ENCODE measurements at regions not wholly inside any gene's neighbourhood (a gene's known extent, or its start where the extent isn't known, plus 50 kb on each side); places are given as distances from the start of the nearest gene placed in this dataset.

GRCh38 chr9:79928661-79929223 is 357.0 kb downstream of the TLE4 start:
- H3K27me3 ChIP-seq (ENCODE audit: low read length), result no peaks in the 10 kb centered on the region
- H3K4me3 ChIP-seq (ENCODE audit: low read length), result no peak overlapping the region
- H3K79me2 ChIP-seq (ENCODE audit: low read length), result no peaks in the 10 kb centered on the region

DNA sequence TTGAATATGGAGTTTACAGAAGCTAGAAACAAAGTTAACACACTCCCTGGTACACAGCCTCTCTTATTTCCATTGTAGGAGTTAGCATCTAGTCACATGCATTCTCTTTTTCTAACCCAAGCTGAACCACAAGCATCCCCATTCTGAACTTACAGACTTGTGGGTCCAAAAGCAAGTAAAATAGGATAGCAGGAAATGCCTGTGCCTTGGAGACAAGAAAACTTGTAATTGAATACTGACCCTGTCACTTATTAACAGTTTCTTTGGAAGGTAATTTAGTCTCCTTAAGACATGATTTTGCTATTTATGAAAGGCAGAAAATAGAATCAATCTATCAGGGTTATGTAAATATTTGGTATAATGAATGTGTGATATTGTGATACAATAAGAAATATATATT is 353.6 kb downstream of the TLE4 start:
- H3K9me3 ChIP-seq (ENCODE audit: low read length), result no peaks in the 10 kb centered on the region
- H3K9ac ChIP-seq (ENCODE audit: low read length), result no peak overlapping the region
- no peak for DNase-seq
- no peak overlapping the region for H3K27ac ChIP-seq (ENCODE audit: low read length)
- H3K4me1 ChIP-seq (ENCODE audit: low read length), result no peaks in the 10 kb centered on the region
- no peak overlapping the region for H2AFZ ChIP-seq (ENCODE audit: low read length)
- H3K27me3 ChIP-seq (ENCODE audit: low read length), result no peaks in the 10 kb centered on the region
- H3K4me3 ChIP-seq (ENCODE audit: low read length), result no peak overlapping the region
- no peaks in the 10 kb centered on the region for H4K20me1 ChIP-seq (ENCODE audit: insufficient read depth, low read depth, low read length)
- no peaks in the 10 kb centered on the region for H3K9me2 ChIP-seq (replicated peaks; ENCODE audit: insufficient read depth, low read length)
- no peaks in the 10 kb centered on the region for H3K36me3 ChIP-seq (ENCODE audit: insufficient read depth, low read length)
- no peak overlapping the region for H3K4me2 ChIP-seq (ENCODE audit: low read depth, low read length, poor library complexity, severe bottlenecking)
- no peaks in the 10 kb centered on the region for H3K79me2 ChIP-seq (ENCODE audit: low read length)

More at GRCh38 chr9:79928661-79929223, 357.0 kb downstream of the TLE4 start:
- Histone ChIP-seq H4K20me1 (ENCODE audit: insufficient read depth, low read depth, low read length) (no peaks in the 10 kb centered on the region), H3K27ac (ENCODE audit: low read length) (no peak overlapping the region), H2AFZ (ENCODE audit: low read length) (no peak overlapping the region), H3K9ac (ENCODE audit: low read length) (no peak overlapping the region), H3K9me2 (replicated peaks; ENCODE audit: insufficient read depth, low read length) (no peaks in the 10 kb centered on the region), H3K9me3 (ENCODE audit: low read length) (no peaks in the 10 kb centered on the region), H3K36me3 (ENCODE audit: insufficient read depth, low read length) (no peaks in the 10 kb centered on the region), H3K4me2 (ENCODE audit: low read depth, low read length, poor library complexity, severe bottlenecking) (no peak overlapping the region), H3K4me1 (ENCODE audit: low read length) (no peaks in the 10 kb centered on the region)
- DNase-seq, result no peak

GRCh38 chr9:79924836-79925235 is 353.1 kb downstream of the TLE4 start:
- DNase-seq, result no peak
- Histone ChIP-seq H3K9me2 (replicated peaks; ENCODE audit: insufficient read depth, low read length) (no peaks in the 10 kb centered on the region), H3K4me2 (ENCODE audit: low read depth, low read length, poor library complexity, severe bottlenecking) (no peak overlapping the region), H3K9ac (ENCODE audit: low read length) (no peak overlapping the region), H3K79me2 (ENCODE audit: low read length) (no peaks in the 10 kb centered on the region), H3K36me3 (ENCODE audit: insufficient read depth, low read length) (no peaks in the 10 kb centered on the region), H3K4me1 (ENCODE audit: low read length) (no peaks in the 10 kb centered on the region), H3K27me3 (ENCODE audit: low read length) (no peaks in the 10 kb centered on the region), H3K9me3 (ENCODE audit: low read length) (no peaks in the 10 kb centered on the region), H2AFZ (ENCODE audit: low read length) (no peak overlapping the region), H3K27ac (ENCODE audit: low read length) (no peak overlapping the region), H4K20me1 (ENCODE audit: insufficient read depth, low read depth, low read length) (no peaks in the 10 kb centered on the region), H3K4me3 (ENCODE audit: low read length) (no peak overlapping the region)

DNA sequence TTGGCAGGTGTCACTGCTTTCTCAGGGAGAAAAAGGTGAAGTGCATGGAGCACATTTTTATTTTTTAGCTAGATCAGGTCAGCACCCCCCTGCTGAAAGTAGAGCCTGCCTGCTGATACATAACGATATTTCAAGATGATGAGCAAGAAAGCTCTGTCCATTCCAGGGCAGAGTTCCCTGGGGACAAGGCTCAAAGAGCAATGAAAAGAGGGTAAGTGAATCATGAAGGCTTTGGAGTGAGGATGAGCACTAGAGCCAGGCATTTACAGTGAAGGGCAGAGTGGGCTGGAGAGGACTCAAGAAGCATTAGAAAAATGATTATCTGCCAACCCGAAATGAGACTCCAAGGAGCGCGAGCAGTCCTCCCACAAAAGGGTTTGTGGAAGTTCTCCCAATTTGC is 345.7 kb downstream of the TLE4 start:
- Histone ChIP-seq H3K4me3 (ENCODE audit: low read length) (no peak overlapping the region), H4K20me1 (ENCODE audit: insufficient read depth, low read depth, low read length) (no peaks in the 10 kb centered on the region), H3K27ac (ENCODE audit: low read length) (no peak overlapping the region), H3K4me1 (ENCODE audit: low read length) (no peaks in the 10 kb centered on the region), H3K36me3 (ENCODE audit: insufficient read depth, low read length) (no peaks in the 10 kb centered on the region), H2AFZ (ENCODE audit: low read length) (no peak overlapping the region), H3K4me2 (ENCODE audit: low read depth, low read length, poor library complexity, severe bottlenecking) (no peak overlapping the region), H3K9me3 (ENCODE audit: low read length) (no peaks in the 10 kb centered on the region), H3K9ac (ENCODE audit: low read length) (no peak overlapping the region), H3K9me2 (replicated peaks; ENCODE audit: insufficient read depth, low read length) (no peaks in the 10 kb centered on the region), H3K27me3 (ENCODE audit: low read length) (no peaks in the 10 kb centered on the region), H3K79me2 (ENCODE audit: low read length) (no peaks in the 10 kb centered on the region)
- no peak for DNase-seq

DNA sequence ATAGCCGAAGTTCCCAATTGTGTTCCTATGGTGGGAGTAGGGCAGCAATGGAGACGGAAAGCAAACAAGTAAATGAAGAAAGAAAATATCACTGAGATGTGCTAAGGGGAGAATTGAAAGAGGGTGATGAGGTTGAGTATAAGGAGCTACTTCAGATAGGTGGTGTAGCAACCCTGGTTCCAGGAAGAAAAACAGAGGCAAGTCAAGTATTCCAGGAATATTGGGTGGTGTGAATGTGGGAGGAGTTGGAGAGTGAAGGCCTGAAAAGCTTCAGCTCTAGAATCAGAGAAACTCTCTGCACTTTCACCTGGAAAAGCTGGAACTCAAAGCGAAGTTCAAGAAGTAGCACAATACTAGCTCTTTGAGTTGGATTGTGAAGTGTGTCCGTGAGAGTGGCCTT is 342.1 kb downstream of the TLE4 start:
- DNase-seq, result no peak
- Histone ChIP-seq H3K79me2 (ENCODE audit: low read length) (no peaks in the 10 kb centered on the region), H3K27ac (ENCODE audit: low read length) (no peak overlapping the region), H3K4me2 (ENCODE audit: low read depth, low read length, poor library complexity, severe bottlenecking) (no peak overlapping the region), H4K20me1 (ENCODE audit: insufficient read depth, low read depth, low read length) (no peaks in the 10 kb centered on the region), H3K4me3 (ENCODE audit: low read length) (no peak overlapping the region), H3K36me3 (ENCODE audit: insufficient read depth, low read length) (no peaks in the 10 kb centered on the region), H3K9ac (ENCODE audit: low read length) (no peak overlapping the region), H2AFZ (ENCODE audit: low read length) (no peak overlapping the region), H3K9me2 (replicated peaks; ENCODE audit: insufficient read depth, low read length) (no peaks in the 10 kb centered on the region), H3K4me1 (ENCODE audit: low read length) (no peaks in the 10 kb centered on the region), H3K9me3 (ENCODE audit: low read length) (no peaks in the 10 kb centered on the region), H3K27me3 (ENCODE audit: low read length) (no peaks in the 10 kb centered on the region)

DNA sequence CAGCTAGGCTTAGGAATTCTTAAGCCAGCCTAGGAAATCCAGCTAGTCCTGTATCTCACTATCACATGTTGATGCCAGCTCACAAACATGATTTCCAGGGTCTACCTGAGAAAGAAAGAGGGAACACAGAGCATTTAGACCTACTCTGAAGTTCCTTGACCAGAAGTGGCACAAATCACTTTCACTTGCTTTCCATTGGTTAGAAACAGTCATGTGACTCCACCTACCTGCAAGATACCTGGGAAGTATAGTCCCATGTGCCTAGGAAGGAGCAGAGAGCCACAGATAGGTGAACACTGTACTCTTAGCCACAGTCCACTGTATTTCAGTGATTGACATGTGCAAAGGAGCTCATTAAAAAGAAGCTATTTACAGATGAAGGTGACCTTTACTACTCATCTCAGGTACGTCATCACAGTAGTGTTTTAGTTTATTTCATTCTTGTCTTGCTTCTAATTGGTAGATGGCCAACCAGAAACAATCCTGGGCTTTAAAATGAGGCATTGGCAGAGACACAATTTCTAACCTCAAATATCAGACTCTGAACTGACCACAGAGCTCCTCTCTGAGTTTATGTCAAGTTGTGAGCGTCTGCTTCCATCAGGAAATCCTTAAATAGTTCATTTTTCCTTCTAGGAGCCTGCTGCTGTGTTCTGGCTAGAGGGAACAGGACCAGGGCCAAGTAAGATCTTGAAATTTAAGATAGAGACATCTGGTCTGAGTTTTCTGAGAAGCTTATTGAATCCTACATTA is 340.7 kb downstream of the TLE4 start:
- Histone ChIP-seq H3K79me2 (ENCODE audit: low read length) (no peaks in the 10 kb centered on the region), H3K4me3 (ENCODE audit: low read length) (no peak overlapping the region), H3K9me3 (ENCODE audit: low read length) (no peaks in the 10 kb centered on the region), H3K9me2 (replicated peaks; ENCODE audit: insufficient read depth, low read length) (no peaks in the 10 kb centered on the region), H4K20me1 (ENCODE audit: insufficient read depth, low read depth, low read length) (no peaks in the 10 kb centered on the region), H3K36me3 (ENCODE audit: insufficient read depth, low read length) (no peaks in the 10 kb centered on the region), H2AFZ (ENCODE audit: low read length) (no peak overlapping the region), H3K27ac (ENCODE audit: low read length) (no peak overlapping the region), H3K4me1 (ENCODE audit: low read length) (no peaks in the 10 kb centered on the region), H3K9ac (ENCODE audit: low read length) (no peak overlapping the region), H3K27me3 (ENCODE audit: low read length) (no peaks in the 10 kb centered on the region), H3K4me2 (ENCODE audit: low read depth, low read length, poor library complexity, severe bottlenecking) (no peak overlapping the region)
- no peak for DNase-seq

DNA sequence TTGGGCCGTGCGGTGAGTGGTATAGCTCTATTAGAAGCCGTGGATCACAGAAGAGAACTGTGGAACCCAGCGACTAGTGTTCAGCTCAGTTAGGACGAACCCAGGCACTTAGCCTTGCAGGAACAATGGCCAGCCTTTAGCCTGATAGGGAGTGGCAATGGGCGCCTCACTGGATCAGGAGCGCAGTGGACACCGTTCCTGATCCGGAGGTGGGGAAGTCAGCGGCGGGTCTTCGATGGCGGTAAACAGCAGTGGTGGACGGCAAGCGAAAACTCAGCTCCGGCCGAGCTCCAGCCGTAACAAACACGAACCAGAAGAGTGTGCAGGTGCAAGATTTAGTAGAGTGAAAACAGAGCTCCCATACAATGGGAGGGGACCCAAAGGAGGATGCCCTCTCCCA is 340.0 kb downstream of the TLE4 start:
- DNase-seq, result no peak
- Histone ChIP-seq H3K27me3 (ENCODE audit: low read length) (no peaks in the 10 kb centered on the region), H3K9ac (ENCODE audit: low read length) (no peak overlapping the region), H3K4me3 (ENCODE audit: low read length) (no peak overlapping the region), H3K4me2 (ENCODE audit: low read depth, low read length, poor library complexity, severe bottlenecking) (no peak overlapping the region), H2AFZ (ENCODE audit: low read length) (no peak overlapping the region), H3K9me3 (ENCODE audit: low read length) (no peaks in the 10 kb centered on the region), H3K4me1 (ENCODE audit: low read length) (no peaks in the 10 kb centered on the region), H3K27ac (ENCODE audit: low read length) (no peak overlapping the region), H3K36me3 (ENCODE audit: insufficient read depth, low read length) (no peaks in the 10 kb centered on the region), H3K79me2 (ENCODE audit: low read length) (no peaks in the 10 kb centered on the region), H4K20me1 (ENCODE audit: insufficient read depth, low read depth, low read length) (no peaks in the 10 kb centered on the region), H3K9me2 (replicated peaks; ENCODE audit: insufficient read depth, low read length) (no peaks in the 10 kb centered on the region)

DNA sequence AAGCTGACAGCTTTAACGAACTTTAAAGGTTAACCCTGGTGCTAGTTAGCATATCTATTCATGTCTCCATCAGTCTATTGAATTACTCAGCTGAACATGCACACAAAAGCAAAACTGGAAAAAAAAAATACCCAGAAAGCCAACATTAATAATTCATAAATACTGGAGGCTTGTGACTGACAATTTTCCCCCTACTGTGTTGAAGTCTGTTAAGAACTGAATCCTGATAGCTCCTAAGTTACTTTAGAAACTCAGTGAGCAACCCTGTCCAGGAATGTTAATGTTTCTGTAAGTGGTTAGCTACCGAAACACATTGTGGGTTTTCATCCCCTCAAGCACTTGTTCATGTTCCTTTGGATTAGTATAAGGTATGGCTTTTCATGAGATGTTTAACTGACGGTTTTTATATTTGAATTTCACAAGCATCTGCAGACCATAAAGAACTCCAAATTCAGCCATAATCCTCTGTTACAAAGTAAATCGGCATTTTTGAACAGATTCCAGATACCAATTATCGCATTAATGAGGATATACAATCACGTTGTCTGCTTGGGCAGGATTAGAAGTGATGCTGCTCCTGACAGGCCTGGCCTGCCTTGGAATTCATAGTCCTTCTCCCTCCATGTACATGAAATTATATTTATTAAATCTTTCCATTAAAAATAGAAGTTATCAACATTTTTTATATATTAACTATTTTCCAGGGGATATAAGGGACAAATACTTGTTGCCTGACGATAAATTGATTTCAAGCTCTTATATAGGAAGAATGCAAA is 331.2 kb downstream of the TLE4 start:
- H3K9me2 ChIP-seq (replicated peaks; ENCODE audit: insufficient read depth, low read length), result no peaks in the 10 kb centered on the region
- no peaks in the 10 kb centered on the region; the same call in 1 of the 2 replicates for H4K20me1 ChIP-seq (ENCODE audit: insufficient read depth, low read depth, low read length)
- H3K36me3 ChIP-seq (ENCODE audit: insufficient read depth, low read length), result no peaks in the 10 kb centered on the region
- H3K27me3 ChIP-seq (ENCODE audit: low read length), result no peaks in the 10 kb centered on the region
- H3K9me3 ChIP-seq (ENCODE audit: low read length), result no peaks in the 10 kb centered on the region
- H3K27ac ChIP-seq (ENCODE audit: low read length), result no peak overlapping the region
- no peaks in the 10 kb centered on the region for H3K4me1 ChIP-seq (ENCODE audit: low read length)
- no peak for DNase-seq
- H2AFZ ChIP-seq (ENCODE audit: low read length), result no peak overlapping the region
- H3K4me2 ChIP-seq (ENCODE audit: low read depth, low read length, poor library complexity, severe bottlenecking), result no peak overlapping the region
- H3K4me3 ChIP-seq (ENCODE audit: low read length), result no peak overlapping the region
- no peaks in the 10 kb centered on the region for H3K79me2 ChIP-seq (ENCODE audit: low read length)
- H3K9ac ChIP-seq (ENCODE audit: low read length), result no peak overlapping the region

All from Karpas-422 (cell line).